ENCODE measurements at regions not wholly inside any gene's neighbourhood (a gene's known extent, or its start where the extent isn't known, plus 50 kb on each side); places are given as distances from the start of the nearest gene placed in this dataset.
"Not testable (repeated sequence)": the region's sequence is repeated elsewhere in the genome, so short reads cannot be mapped to it uniquely, and the experiment has no call there.

- Histone ChIP-seq H3K23ac (ENCODE audit: insufficient read length, low read depth, low read length) (no peak overlapping the region), H3K79me2 (ENCODE audit: insufficient read depth, low read length) (no peaks in the 10 kb centered on the region), H3K14ac (ENCODE audit: insufficient read depth, low read length) (no peak overlapping the region), H4K5ac (ENCODE audit: insufficient read length, low read depth, low read length) (no peak overlapping the region), H4K20me1 (ENCODE audit: control insufficient read depth, insufficient read depth, insufficient read length) (no peaks in the 10 kb centered on the region), H3K23me2 (ENCODE audit: insufficient read length, low read depth, low read length, poor library complexity, severe bottlenecking) (no peaks in the 10 kb centered on the region), H3K9ac (ENCODE audit: extremely low read depth, insufficient read length, low read length) (no peak overlapping the region), H2BK15ac (ENCODE audit: low read depth, low read length) (no peak overlapping the region), H2BK12ac (ENCODE audit: insufficient read length, low read depth, low read length) (no peak overlapping the region), H3K27me3 (ENCODE audit: insufficient read depth, low read length) (no peaks in the 10 kb centered on the region), H4K91ac (ENCODE audit: insufficient read length, low read depth, low read length) (no peak overlapping the region), H2BK20ac (ENCODE audit: low read depth, low read length, poor library complexity, severe bottlenecking) (no peak overlapping the region), H2AK5ac (ENCODE audit: insufficient read length, low read length) (no peak overlapping the region), H3K18ac (ENCODE audit: insufficient read length, low read depth, low read length) (no peak overlapping the region), H2AFZ (ENCODE audit: low read length) (no peak overlapping the region), H2BK120ac (ENCODE audit: low read depth, low read length, poor library complexity, severe bottlenecking) (no peak overlapping the region), H4K8ac (replicated peaks; ENCODE audit: insufficient read length, low read depth, low read length) (no peak overlapping the region), H3K4ac (ENCODE audit: low read depth, low read length) (no peak overlapping the region), H3K9me3 (ENCODE audit: control insufficient read depth, low read depth, low read length) (no peaks in the 10 kb centered on the region), H3K79me1 (ENCODE audit: insufficient read depth, low read depth, low read length, poor library complexity, severe bottlenecking) (no peaks in the 10 kb centered on the region), H2BK5ac (ENCODE audit: insufficient read length, low read length) (no peak overlapping the region), H3K4me1 (ENCODE audit: insufficient read depth, low read length) (no peaks in the 10 kb centered on the region), H3K56ac (ENCODE audit: insufficient read length, low read depth, low read length) (no peak overlapping the region), H3K27ac (ENCODE audit: insufficient read length, low read depth, low read length) (no peak overlapping the region), H3T11ph (ENCODE audit: low read length) (no peak overlapping the region), H3K4me2 (ENCODE audit: insufficient read depth, insufficient read length, low read length) (no peak overlapping the region)
- TF ChIP-seq, protein P1, sequence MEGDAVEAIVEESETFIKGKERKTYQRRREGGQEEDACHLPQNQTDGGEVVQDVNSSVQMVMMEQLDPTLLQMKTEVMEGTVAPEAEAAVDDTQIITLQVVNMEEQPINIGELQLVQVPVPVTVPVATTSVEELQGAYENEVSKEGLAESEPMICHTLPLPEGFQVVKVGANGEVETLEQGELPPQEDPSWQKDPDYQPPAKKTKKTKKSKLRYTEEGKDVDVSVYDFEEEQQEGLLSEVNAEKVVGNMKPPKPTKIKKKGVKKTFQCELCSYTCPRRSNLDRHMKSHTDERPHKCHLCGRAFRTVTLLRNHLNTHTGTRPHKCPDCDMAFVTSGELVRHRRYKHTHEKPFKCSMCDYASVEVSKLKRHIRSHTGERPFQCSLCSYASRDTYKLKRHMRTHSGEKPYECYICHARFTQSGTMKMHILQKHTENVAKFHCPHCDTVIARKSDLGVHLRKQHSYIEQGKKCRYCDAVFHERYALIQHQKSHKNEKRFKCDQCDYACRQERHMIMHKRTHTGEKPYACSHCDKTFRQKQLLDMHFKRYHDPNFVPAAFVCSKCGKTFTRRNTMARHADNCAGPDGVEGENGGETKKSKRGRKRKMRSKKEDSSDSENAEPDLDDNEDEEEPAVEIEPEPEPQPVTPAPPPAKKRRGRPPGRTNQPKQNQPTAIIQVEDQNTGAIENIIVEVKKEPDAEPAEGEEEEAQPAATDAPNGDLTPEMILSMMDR (conservative IDR thresholded peaks at IDR 0.05), result no peak
- no CpG with 5 or more reads among the region's 1 CpG for WGBS (ENCODE audit: extremely low coverage, insufficient read length, low lambda C conversion rate)
- Mint-ChIP-seq H3K4me3 (no peak overlapping the region), H3K36me3 (ENCODE audit: insufficient read depth in 1 of 3, low read depth in 3 of 3) (no peaks in the 10 kb centered on the region), H3K27me3 (ENCODE audit: low read depth) (no peaks in the 10 kb centered on the region), H3K9me3 (no peaks in the 10 kb centered on the region), H3K4me1 (no peaks in the 10 kb centered on the region; a peak in 1 of 4 replicates), H3K27ac (no peak overlapping the region)
- no peak for DNase-seq
These were observed 185.0 kb upstream of the THSD7A start for GRCh38 chr7:12017046-12017445.

DNA sequence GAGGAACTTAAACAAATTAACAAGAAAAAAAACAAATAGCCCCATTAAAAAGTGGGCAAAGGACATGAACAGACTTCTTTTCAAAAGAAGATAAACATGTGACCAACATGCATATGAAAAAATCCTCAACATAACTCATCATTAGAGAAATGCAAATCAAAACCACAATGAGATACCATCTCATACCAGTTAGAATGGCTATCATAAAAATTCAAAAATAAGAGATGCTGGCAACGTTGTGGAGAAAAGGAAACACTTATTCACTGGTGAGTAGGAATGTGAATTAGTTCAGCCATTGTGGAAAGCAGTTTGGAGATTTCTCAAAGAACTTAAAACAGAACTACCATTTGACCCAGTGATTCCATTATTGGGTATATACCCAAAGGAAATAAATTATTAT, 189.1 kb upstream of the TMEM106B start:
- H3K4ac ChIP-seq (ENCODE audit: low read depth, low read length); H2BK5ac ChIP-seq (ENCODE audit: insufficient read length, low read length); H3T11ph ChIP-seq (ENCODE audit: low read length); H3K9me3 Mint-ChIP-seq; H2BK120ac ChIP-seq (ENCODE audit: low read depth, low read length, poor library complexity, severe bottlenecking); H4K91ac ChIP-seq (ENCODE audit: insufficient read length, low read depth, low read length); H3K14ac ChIP-seq (ENCODE audit: insufficient read depth, low read length); H4K20me1 ChIP-seq (ENCODE audit: control insufficient read depth, insufficient read depth, insufficient read length); H2BK15ac ChIP-seq (ENCODE audit: low read depth, low read length); H3K27me3 Mint-ChIP-seq (ENCODE audit: low read depth); H2BK20ac ChIP-seq (ENCODE audit: low read depth, low read length, poor library complexity, severe bottlenecking); H3K79me2 ChIP-seq (ENCODE audit: insufficient read depth, low read length); H3K36me3 Mint-ChIP-seq (ENCODE audit: insufficient read depth in 1 of 3, low read depth in 3 of 3); H3K27ac ChIP-seq (ENCODE audit: insufficient read length, low read depth, low read length); H3K23me2 ChIP-seq (ENCODE audit: insufficient read length, low read depth, low read length, poor library complexity, severe bottlenecking); H2AFZ ChIP-seq (ENCODE audit: low read length); H3K27ac Mint-ChIP-seq; H3K4me3 Mint-ChIP-seq; H3K9ac ChIP-seq (ENCODE audit: extremely low read depth, insufficient read length, low read length); H3K4me1 ChIP-seq (ENCODE audit: insufficient read depth, low read length); H3K27me3 ChIP-seq (ENCODE audit: insufficient read depth, low read length); H3K4me1 Mint-ChIP-seq; DNase-seq; H3K79me1 ChIP-seq (ENCODE audit: insufficient read depth, low read depth, low read length, poor library complexity, severe bottlenecking); H4K5ac ChIP-seq (ENCODE audit: insufficient read length, low read depth, low read length); H3K9me3 ChIP-seq (ENCODE audit: control insufficient read depth, low read depth, low read length); H3K18ac ChIP-seq (ENCODE audit: insufficient read length, low read depth, low read length); H2AK5ac ChIP-seq (ENCODE audit: insufficient read length, low read length); H2BK12ac ChIP-seq (ENCODE audit: insufficient read length, low read depth, low read length); H3K56ac ChIP-seq (ENCODE audit: insufficient read length, low read depth, low read length); H3K23ac ChIP-seq (ENCODE audit: insufficient read length, low read depth, low read length); H3K4me2 ChIP-seq (ENCODE audit: insufficient read depth, insufficient read length, low read length); H4K8ac ChIP-seq (replicated peaks; ENCODE audit: insufficient read length, low read depth, low read length): not testable (repeated sequence)
- no CpG with 5 or more reads among the region's 1 CpG for WGBS (ENCODE audit: extremely low coverage, insufficient read length, low lambda C conversion rate)

Measured in H9 (cell line).